Activated CD4-positive, alpha-beta T cell treated with anti-CD3 and anti-CD28 coated beads for 36 hours (primary cell): ENCODE measurements at regions not wholly inside any gene's neighbourhood (a gene's known extent, or its start where the extent isn't known, plus 50 kb on each side); places are given as distances from the start of the nearest gene placed in this dataset.
"Not testable (repeated sequence)": the region's sequence is repeated elsewhere in the genome, so short reads cannot be mapped to it uniquely, and the experiment has no call there.

Source experiments
- ATAC-seq: fragments of 200-7000 bp; cut with Tn5 transposase; one replicate; pipeline ENCODE4 v1.10.0; 2021; ENCODE audit warnings: mild to moderate bottlenecking, moderate library complexity
- CTCF ChIA-PET: fragments of 350-600 bp; sonication (Branson Sonifier 250); formaldehyde crosslinking; loops from one replicate; lab custom pipeline; 2021; ENCODE audit warnings: antibody characterized with exemption; lab: Charles Lee
- POLR2A ChIA-PET: fragments of 350-600 bp; sonication (Branson Sonifier 250); formaldehyde crosslinking; loops from one replicate; lab custom pipeline; 2021; ENCODE audit warnings: antibody characterized with exemption, inconsistent platforms; lab: Charles Lee
- DNase-seq: peaks from one replicate; pipeline ENCODE4 v3.0.0-alpha.2; 2020
- H3K27ac Mint-ChIP-seq: one replicate; pipeline ENCODE4 v1.8.0; 2021; ENCODE audit warnings: mixed read lengths
- H3K27me3 Mint-ChIP-seq: one replicate; pipeline ENCODE4 v1.8.0; 2021; ENCODE audit warnings: mixed read lengths
- H3K36me3 Mint-ChIP-seq: one replicate; pipeline ENCODE4 v1.8.0; 2021; ENCODE audit warnings: low read depth, mixed read lengths
- H3K4me1 Mint-ChIP-seq: one replicate; pipeline ENCODE4 v1.8.0; 2021; ENCODE audit warnings: mixed read lengths
- H3K4me3 Mint-ChIP-seq: one replicate; pipeline ENCODE4 v1.8.0; 2021; ENCODE audit warnings: mild to moderate bottlenecking, moderate library complexity, mixed read lengths
- H3K9me3 Mint-ChIP-seq: one replicate; pipeline ENCODE4 v1.8.0; 2021; ENCODE audit warnings: low read depth, mixed read lengths
- intact Hi-C, 2 experiments: fragments of 100-400 bp; cut with DNase I in 1 of 2; cut with micrococcal nuclease in 1 of 2; formaldehyde crosslinking; loops; one replicate each; pipeline versions ENCODE4 v1.14.2 to v1.15.1; 2022 to 2024; cut with DNase I, micrococcal nuclease

- no peaks in the 10 kb centered on the region for H3K27me3 Mint-ChIP-seq
- ATAC-seq (no peak), DNase-seq (no peak)
- H3K36me3 Mint-ChIP-seq = no peaks in the 10 kb centered on the region
- H3K9me3 Mint-ChIP-seq = peaks cover 24% of the 10 kb centered on the region
- H3K27ac Mint-ChIP-seq = no peak overlapping the region
- ChIA-PET POLR2A (no interaction called here), CTCF (no interaction called here)
- intact Hi-C loops = no loop called here
- H3K4me3 Mint-ChIP-seq = no peak overlapping the region
- no peaks in the 10 kb centered on the region for H3K4me1 Mint-ChIP-seq
These were observed 941.8 kb downstream of the RAPGEF2 start for GRCh38 chr4:160044693-160045092.

- no peaks in the 10 kb centered on the region for H3K36me3 Mint-ChIP-seq
- no peaks in the 10 kb centered on the region for H3K4me1 Mint-ChIP-seq
- CTCF ChIA-PET = interaction anchor here (0.6 kb wide), 1 partner anchor 416 kb away, joined by 6 read pairs; no protein-coding TSS in a partner anchor
- H3K27ac Mint-ChIP-seq = no peak overlapping the region
- no peak overlapping the region for H3K4me3 Mint-ChIP-seq
- no peaks in the 10 kb centered on the region for H3K27me3 Mint-ChIP-seq
- DNase-seq = no peak
- no peak for ATAC-seq
- peaks cover 9% of the 10 kb centered on the region for H3K9me3 Mint-ChIP-seq
- intact Hi-C loops = no loop called here
- POLR2A ChIA-PET = no interaction called here
These were observed 979.7 kb downstream of the RAPGEF2 start for GRCh38 chr4:160082432-160083207.

DNA sequence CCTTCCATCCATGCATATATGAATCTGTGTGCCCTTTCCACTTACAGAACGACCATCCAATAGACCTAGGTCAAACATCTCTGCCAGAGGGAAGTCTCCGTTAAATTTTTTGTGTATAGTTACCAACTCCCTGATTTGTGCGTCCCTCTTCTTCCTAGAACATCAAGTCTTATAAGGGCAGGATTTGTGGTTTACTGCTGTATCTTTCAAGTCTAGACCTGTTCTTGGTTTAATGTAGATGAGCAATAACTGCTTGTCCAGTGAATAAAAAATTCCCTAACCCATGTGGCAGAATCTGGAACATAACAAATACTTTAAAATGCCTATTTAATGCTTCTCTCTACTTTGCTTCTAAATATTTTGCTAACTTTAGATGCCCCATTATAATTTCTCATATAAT is 988.8 kb downstream of the RAPGEF2 start:
- H3K4me1 Mint-ChIP-seq = no peaks in the 10 kb centered on the region
- ChIA-PET POLR2A (no interaction called here), CTCF (no interaction called here)
- H3K9me3 Mint-ChIP-seq = peaks cover 21% of the 10 kb centered on the region
- no peak overlapping the region for H3K27ac Mint-ChIP-seq
- ATAC-seq = no peak
- DNase-seq = no peak
- H3K27me3 Mint-ChIP-seq = no peaks in the 10 kb centered on the region
- H3K36me3 Mint-ChIP-seq = no peaks in the 10 kb centered on the region
- intact Hi-C loops = no loop called here
- H3K4me3 Mint-ChIP-seq = no peak overlapping the region

DNA sequence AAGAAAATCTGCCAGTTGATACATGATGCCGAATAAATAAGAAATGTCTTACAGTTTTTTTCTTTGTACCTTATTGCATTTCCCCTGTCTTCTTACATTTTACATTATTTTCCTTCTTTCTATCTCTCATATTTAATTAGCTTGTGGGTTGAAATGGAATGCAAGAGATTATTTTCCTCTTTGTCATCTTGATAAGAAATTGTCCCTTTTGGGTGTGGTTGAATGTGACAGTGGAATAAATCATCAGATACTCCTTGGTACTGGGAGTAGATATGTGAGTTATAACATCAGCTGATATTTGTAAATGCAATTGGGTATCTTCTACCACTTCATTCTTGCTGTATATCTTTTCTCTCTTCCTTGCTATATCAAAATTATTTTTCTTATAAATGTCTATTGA is 997.4 kb downstream of the RAPGEF2 start:
- intact Hi-C loops = no loop called here
- peaks cover 6% of the 10 kb centered on the region for H3K9me3 Mint-ChIP-seq
- no peak for DNase-seq
- H3K27me3 Mint-ChIP-seq = no peaks in the 10 kb centered on the region
- no peaks in the 10 kb centered on the region for H3K4me1 Mint-ChIP-seq
- no peaks in the 10 kb centered on the region for H3K36me3 Mint-ChIP-seq
- no peak overlapping the region for H3K4me3 Mint-ChIP-seq
- ChIA-PET CTCF (no interaction called here), POLR2A (no interaction called here)
- no peak for ATAC-seq
- no peak overlapping the region for H3K27ac Mint-ChIP-seq

- Mint-ChIP-seq H3K4me3 (no peak overlapping the region), H3K27me3 (no peaks in the 10 kb centered on the region), H3K27ac (no peak overlapping the region), H3K36me3 (no peaks in the 10 kb centered on the region), H3K4me1 (no peaks in the 10 kb centered on the region), H3K9me3 (peaks cover 13% of the 10 kb centered on the region)
- ChIA-PET CTCF (no interaction called here), POLR2A (interaction anchor here (0.6 kb wide), 1 partner anchor 383 kb away, joined by 3 read pairs; no protein-coding TSS in a partner anchor)
- ATAC-seq = no peak
- intact Hi-C loops = no loop called here
- no peak for DNase-seq
These were observed 1008.0 kb downstream of the RAPGEF2 start for GRCh38 chr4:160110891-160111290.

GRCh38 chr4:160117686-160118085 is 1014.8 kb downstream of the RAPGEF2 start:
- CTCF ChIA-PET = no interaction called here
- Mint-ChIP-seq H3K27me3 (no peaks in the 10 kb centered on the region), H3K9me3 (peaks cover 12% of the 10 kb centered on the region), H3K4me3 (no peak overlapping the region), H3K36me3 (no peaks in the 10 kb centered on the region), H3K4me1 (no peaks in the 10 kb centered on the region), H3K27ac (no peak overlapping the region)
- intact Hi-C loops = no loop called here
- no peak for DNase-seq
- no peak for ATAC-seq
- POLR2A ChIA-PET = no interaction called here

DNA sequence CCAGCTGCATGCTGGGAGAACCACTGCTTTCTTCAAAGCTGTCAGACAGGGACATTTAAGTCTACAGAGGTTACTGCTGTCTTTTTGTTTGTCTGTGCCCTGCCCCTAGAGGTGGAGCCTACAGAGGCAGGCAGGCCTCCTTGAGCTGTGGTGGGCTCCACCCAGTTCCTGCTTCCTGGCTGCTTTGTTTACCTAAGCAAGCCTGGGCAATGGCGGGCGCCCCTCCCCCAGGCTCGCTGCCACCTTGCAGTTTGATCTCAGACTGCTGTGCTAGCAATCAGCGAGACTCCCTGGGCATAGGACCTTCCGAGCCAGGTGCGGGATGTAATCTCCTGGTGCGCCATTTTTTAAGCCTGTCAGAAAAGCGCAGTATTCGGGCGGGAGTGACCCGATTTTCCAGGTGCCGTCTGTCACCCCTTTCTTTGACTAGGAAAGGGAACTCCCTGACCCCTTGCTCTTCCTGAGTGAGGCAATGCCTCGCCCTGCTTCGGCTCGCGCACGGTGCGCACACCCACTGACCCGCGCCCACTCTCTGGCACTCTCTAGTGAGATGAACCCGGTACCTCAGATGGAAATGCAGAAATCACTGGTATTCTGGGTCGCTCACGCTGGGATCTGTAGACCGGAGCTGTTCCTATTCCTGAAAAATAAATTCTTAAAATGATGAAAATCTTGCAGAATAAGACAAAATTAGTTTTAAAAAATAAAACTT is 1022.9 kb downstream of the RAPGEF2 start:
- H3K4me3 Mint-ChIP-seq, POLR2A ChIA-PET, DNase-seq, intact Hi-C loops, H3K36me3 Mint-ChIP-seq, CTCF ChIA-PET, H3K27ac Mint-ChIP-seq, H3K4me1 Mint-ChIP-seq, ATAC-seq, H3K27me3 Mint-ChIP-seq, H3K9me3 Mint-ChIP-seq: not testable (repeated sequence)

- DNase-seq (no peak), ATAC-seq (no peak)
- no peak overlapping the region for H3K27ac Mint-ChIP-seq
- POLR2A ChIA-PET = no interaction called here
- no peaks in the 10 kb centered on the region for H3K4me1 Mint-ChIP-seq
- intact Hi-C loops = no loop called here
- no peaks in the 10 kb centered on the region for H3K27me3 Mint-ChIP-seq
- no peaks in the 10 kb centered on the region for H3K36me3 Mint-ChIP-seq
- H3K4me3 Mint-ChIP-seq = no peak overlapping the region
- CTCF ChIA-PET = no interaction called here
- peaks cover 10% of the 10 kb centered on the region for H3K9me3 Mint-ChIP-seq
These were observed 1024.3 kb downstream of the RAPGEF2 start for GRCh38 chr4:160127211-160127610.

DNA sequence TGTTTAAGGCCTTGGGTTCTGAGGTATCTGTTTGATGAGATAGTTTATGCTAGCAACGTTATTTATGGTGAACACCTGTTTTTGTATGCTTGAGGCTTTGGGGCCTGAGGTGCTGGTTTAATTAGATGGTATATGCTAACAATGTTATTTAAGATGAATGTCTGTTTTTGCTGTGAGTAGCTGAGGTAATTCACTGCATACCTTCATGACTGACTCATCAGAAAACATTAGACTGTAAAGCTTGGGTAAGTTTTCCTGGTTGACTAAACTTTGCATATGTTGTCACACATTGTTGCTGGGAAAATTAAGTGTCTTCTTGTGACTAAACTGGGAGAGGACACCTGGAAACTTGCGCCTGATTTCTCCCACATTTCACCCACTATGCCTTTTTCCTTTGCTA is 1026.6 kb downstream of the RAPGEF2 start:
- H3K36me3 Mint-ChIP-seq = no peaks in the 10 kb centered on the region
- ATAC-seq = no peak
- no peaks in the 10 kb centered on the region for H3K4me1 Mint-ChIP-seq

GRCh38 chr4:160136021-160136420 is 1033.1 kb downstream of the RAPGEF2 start:
- Mint-ChIP-seq H3K36me3 (no peaks in the 10 kb centered on the region), H3K27ac (no peak overlapping the region), H3K27me3 (no peaks in the 10 kb centered on the region), H3K4me1 (no peaks in the 10 kb centered on the region), H3K4me3 (no peak overlapping the region), H3K9me3 (peaks cover 26% of the 10 kb centered on the region)
- intact Hi-C loops = no loop called here
- ATAC-seq = no peak
- no peak for DNase-seq
- CTCF ChIA-PET = no interaction called here
- POLR2A ChIA-PET = no interaction called here

More for the DNA sequence above, 1026.6 kb downstream of the RAPGEF2 start:
- intact Hi-C loops = no loop called here
- Mint-ChIP-seq H3K27me3 (no peaks in the 10 kb centered on the region), H3K9me3 (peaks cover 17% of the 10 kb centered on the region), H3K4me3 (no peak overlapping the region), H3K27ac (no peak overlapping the region)
- CTCF ChIA-PET = no interaction called here
- POLR2A ChIA-PET = no interaction called here
- DNase-seq = no peak

GRCh38 chr4:160141206-160141605 is 1038.3 kb downstream of the RAPGEF2 start:
- DNase-seq (no peak), ATAC-seq (no peak)
- Mint-ChIP-seq H3K9me3 (peaks cover 12% of the 10 kb centered on the region), H3K4me3 (no peak overlapping the region), H3K4me1 (no peaks in the 10 kb centered on the region), H3K27ac (no peak overlapping the region), H3K36me3 (no peaks in the 10 kb centered on the region), H3K27me3 (no peaks in the 10 kb centered on the region)
- intact Hi-C loops = no loop called here
- ChIA-PET POLR2A (no interaction called here), CTCF (no interaction called here)

GRCh38 chr4:160142579-160142978 is 1039.7 kb downstream of the RAPGEF2 start:
- Mint-ChIP-seq H3K27me3 (no peaks in the 10 kb centered on the region), H3K4me3 (no peak overlapping the region), H3K4me1 (no peaks in the 10 kb centered on the region), H3K36me3 (no peaks in the 10 kb centered on the region), H3K27ac (no peak overlapping the region), H3K9me3 (peaks cover 12% of the 10 kb centered on the region)
- POLR2A ChIA-PET = no interaction called here
- DNase-seq (no peak), ATAC-seq (no peak)
- CTCF ChIA-PET = no interaction called here
- intact Hi-C loops = no loop called here
